ENCODE measurements at regions not wholly inside any gene's neighbourhood (a gene's known extent, or its start where the extent isn't known, plus 50 kb on each side); places are given as distances from the start of the nearest gene placed in this dataset.
"Not testable (repeated sequence)": the region's sequence is repeated elsewhere in the genome, so short reads cannot be mapped to it uniquely, and the experiment has no call there.

GRCh38 chr5:42982107-42982622 is 58.0 kb downstream of the ANXA2R start:
- Histone ChIP-seq H3K27ac (no peak overlapping the region), H3K4me1 (no peaks in the 10 kb centered on the region), H3K9me3 (no peaks in the 10 kb centered on the region), H3K36me3 (no peaks in the 10 kb centered on the region), H3K27me3 (peaks cover 0 to 45% (median 17%) of the 10 kb centered on the region in 3 donors), H3K4me3 (no peak overlapping the region)
- no peak for DNase-seq
- TF ChIP-seq POLR2AphosphoS5 (IDR thresholded peaks at IDR 0.05) (no peak), EP300 (IDR thresholded peaks at IDR 0.05) (no peak), POLR2A (IDR thresholded peaks at IDR 0.05) (no peak), CTCF (IDR thresholded peaks at IDR 0.05) (no peak)
- WGBS, 2 donors = 44 to 50% methylated on average over 7 of the region's 7 CpGs
- intact Hi-C loops (cut with DNase I) = no loop called here

- intact Hi-C loops (cut with DNase I); H3K4me1 ChIP-seq; H3K27ac ChIP-seq; DNase-seq; H3K4me3 ChIP-seq; H3K9me3 ChIP-seq; H3K36me3 ChIP-seq: not testable (repeated sequence)
- H3K27me3 ChIP-seq = peaks cover 0 to 39% (median 11%) of the 10 kb centered on the region in 3 donors
- WGBS, 2 donors = no CpG with 5 or more reads among the region's 8 CpGs
Observed at GRCh38 chr5:42981417-42982106, 58.6 kb downstream of the ANXA2R start.

- H3K36me3 ChIP-seq; H3K4me1 ChIP-seq; H3K4me3 ChIP-seq; DNase-seq; H3K27ac ChIP-seq; intact Hi-C loops (cut with DNase I); H3K9me3 ChIP-seq: not testable (repeated sequence)
- H3K27me3 ChIP-seq = peaks cover 0 to 34% (median 8%) of the 10 kb centered on the region in 3 donors
- WGBS, 2 donors = no CpG with 5 or more reads among the region's 5 CpGs
Observed at GRCh38 chr5:42981015-42981414, 59.1 kb downstream of the ANXA2R start.

GRCh38 chr5:42980391-42980790 is 59.7 kb downstream of the ANXA2R start:
- WGBS, 2 donors = 94 to 97% methylated on average over 33 to 34 of the region's 36 CpGs
- intact Hi-C loops (cut with DNase I); H3K4me3 ChIP-seq; DNase-seq; H3K36me3 ChIP-seq; H3K4me1 ChIP-seq; H3K9me3 ChIP-seq; H3K27ac ChIP-seq: not testable (repeated sequence)
- peaks cover 0 to 32% (median 8%) of the 10 kb centered on the region in 3 donors for H3K27me3 ChIP-seq

GRCh38 chr5:42979242-42979641 is 60.9 kb downstream of the ANXA2R start:
- 96% methylated on average over 34 of the region's 34 CpGs for WGBS, 2 donors
- H3K4me3 ChIP-seq; H3K9me3 ChIP-seq; intact Hi-C loops (cut with DNase I); H3K36me3 ChIP-seq; H3K27ac ChIP-seq; H3K4me1 ChIP-seq; DNase-seq: not testable (repeated sequence)
- H3K27me3 ChIP-seq = peaks cover 0 to 22% (median 8%) of the 10 kb centered on the region in 3 donors

GRCh38 chr5:42974536-42974935 is 65.6 kb downstream of the ANXA2R start:
- no peak overlapping the region for H3K27ac ChIP-seq
- no peaks in the 10 kb centered on the region for H3K4me1 ChIP-seq
- peaks cover 0 to 11% (median 0%) of the 10 kb centered on the region in 3 donors for H3K27me3 ChIP-seq
- intact Hi-C loops (cut with DNase I) = no loop called here
- H3K4me3 ChIP-seq = no peak overlapping the region
- TF ChIP-seq POLR2AphosphoS5 (IDR thresholded peaks at IDR 0.05) (no peak), POLR2A (IDR thresholded peaks at IDR 0.05) (no peak), EP300 (IDR thresholded peaks at IDR 0.05) (no peak), CTCF (IDR thresholded peaks at IDR 0.05) (no peak)
- WGBS, 2 donors = 91% methylated on average over 2 of the region's 2 CpGs
- no peaks in the 10 kb centered on the region for H3K9me3 ChIP-seq
- no peak for DNase-seq
- no peaks in the 10 kb centered on the region for H3K36me3 ChIP-seq
